OCI-LY3 (cell line): ENCODE measurements at regions not wholly inside any gene's neighbourhood (a gene's known extent, or its start where the extent isn't known, plus 50 kb on each side); places are given as distances from the start of the nearest gene placed in this dataset.
"Not testable (repeated sequence)": the region's sequence is repeated elsewhere in the genome, so short reads cannot be mapped to it uniquely, and the experiment has no call there.

ENCODE experiments used
- H2AFZ ChIP-seq: fragments of 200-600, 300-600 bp; shearing (Covaris generic); 2 replicates; pipeline ENCODE4 v1.6.0; 2014; ENCODE audit warnings: antibody characterized with exemption, low read depth, low read length
- H3K27ac ChIP-seq: fragments of 200-600, 300-600 bp; sonication (generic); 2 replicates; pipeline ENCODE4 v1.5.1; 2014; ENCODE audit warnings: mild to moderate bottlenecking, low read length, moderate library complexity, mixed read lengths
- H3K27me3 ChIP-seq: fragments of 200-600, 300-600 bp; sonication (generic); 2 replicates; pipeline ENCODE4 v1.6.1; 2014; ENCODE audit warnings: low read depth, low read length, mixed read lengths
- H3K36me3 ChIP-seq: fragments of 200-600, 300-600 bp; sonication (generic); replicated peaks from 2 replicates; pipeline ENCODE3; 2014; ENCODE audit warnings: low read depth, low read length, mixed read lengths
- H3K4me1 ChIP-seq: fragments of 300-600, 200-600 bp; sonication (generic); 2 replicates; pipeline ENCODE4 v1.6.1; 2014; ENCODE audit warnings: low read length, mixed read lengths
- H3K4me2 ChIP-seq: fragments of 200-600, 300-600 bp; sonication (generic); 2 replicates; pipeline ENCODE4 v1.6.1; 2014; ENCODE audit warnings: low read length, mixed read lengths
- H3K4me3 ChIP-seq: fragments of 300-600, 200-600 bp; sonication (generic); 2 replicates; pipeline ENCODE4 v1.5.1; 2014; ENCODE audit warnings: antibody characterized with exemption, mild to moderate bottlenecking, low read length, moderate library complexity
- H3K79me2 ChIP-seq: fragments of 300-600, 200-600 bp; shearing (Covaris generic); 2 replicates; pipeline ENCODE4 v1.6.1; 2014; ENCODE audit warnings: mild to moderate bottlenecking, low read length, mixed read lengths
- H3K9ac ChIP-seq: fragments of 300-600, 200-600 bp; shearing (Covaris generic); 2 replicates; pipeline ENCODE4 v1.6.0; 2014; ENCODE audit warnings: mild to moderate bottlenecking, low read length, moderate library complexity
- H3K9me3 ChIP-seq: fragments of 200-600, 300-600 bp; shearing (Covaris generic); 2 replicates; pipeline ENCODE4 v1.6.1; 2014; ENCODE audit warnings: low read length, mixed read lengths; ENCODE audit not compliant: insufficient read depth
- H4K20me1 ChIP-seq: fragments of 200-600, 300-600 bp; sonication (generic); 2 replicates; pipeline ENCODE4 v1.6.1; 2016; ENCODE audit warnings: low read length, mixed read lengths; ENCODE audit not compliant: insufficient read depth
- EZH2phosphoT487 ChIP-seq: fragments of 200-600 bp; shearing (Covaris generic); IDR thresholded peaks from 2 replicates; pipeline ENCODE4 v1.6.1; 2018; ENCODE audit warnings: antibody characterized with exemption, mixed run types, low read depth
- TF ChIP-seq, protein P1 (sequence below): fragments of 200-600, 300-600 bp; sonication (generic); IDR thresholded peaks from 2 replicates; pipeline ENCODE4 v1.5.1; 2014; ENCODE audit warnings: antibody characterized with exemption, low read length, low read depth

DNA sequence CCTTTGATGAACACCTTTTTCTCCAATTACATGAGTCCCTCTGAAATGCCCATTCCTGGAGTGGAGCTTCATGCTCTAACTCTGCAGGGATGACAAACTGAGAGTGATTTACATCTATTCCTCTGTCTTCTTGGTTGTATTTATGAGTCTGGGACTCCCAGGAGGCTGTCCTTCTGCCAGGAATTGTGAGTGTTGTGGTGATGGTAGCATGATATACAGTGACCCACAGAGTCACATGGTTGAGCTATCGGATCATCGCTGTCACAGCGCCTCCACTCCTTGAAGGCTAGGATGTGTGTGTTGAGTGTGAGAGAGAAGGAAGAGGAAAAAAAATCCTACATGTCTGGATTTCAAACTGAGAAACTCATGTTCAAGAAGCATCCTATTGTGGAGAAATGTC, 163.4 kb upstream of the CACNA1E start:
- peaks cover 40% of the 10 kb centered on the region for H3K27me3 ChIP-seq
- TF ChIP-seq EZH2phosphoT487: no peak
- TF ChIP-seq, protein P1, sequence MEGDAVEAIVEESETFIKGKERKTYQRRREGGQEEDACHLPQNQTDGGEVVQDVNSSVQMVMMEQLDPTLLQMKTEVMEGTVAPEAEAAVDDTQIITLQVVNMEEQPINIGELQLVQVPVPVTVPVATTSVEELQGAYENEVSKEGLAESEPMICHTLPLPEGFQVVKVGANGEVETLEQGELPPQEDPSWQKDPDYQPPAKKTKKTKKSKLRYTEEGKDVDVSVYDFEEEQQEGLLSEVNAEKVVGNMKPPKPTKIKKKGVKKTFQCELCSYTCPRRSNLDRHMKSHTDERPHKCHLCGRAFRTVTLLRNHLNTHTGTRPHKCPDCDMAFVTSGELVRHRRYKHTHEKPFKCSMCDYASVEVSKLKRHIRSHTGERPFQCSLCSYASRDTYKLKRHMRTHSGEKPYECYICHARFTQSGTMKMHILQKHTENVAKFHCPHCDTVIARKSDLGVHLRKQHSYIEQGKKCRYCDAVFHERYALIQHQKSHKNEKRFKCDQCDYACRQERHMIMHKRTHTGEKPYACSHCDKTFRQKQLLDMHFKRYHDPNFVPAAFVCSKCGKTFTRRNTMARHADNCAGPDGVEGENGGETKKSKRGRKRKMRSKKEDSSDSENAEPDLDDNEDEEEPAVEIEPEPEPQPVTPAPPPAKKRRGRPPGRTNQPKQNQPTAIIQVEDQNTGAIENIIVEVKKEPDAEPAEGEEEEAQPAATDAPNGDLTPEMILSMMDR: no peak
- H3K9ac ChIP-seq: no peak overlapping the region
- H2AFZ ChIP-seq: no peak overlapping the region
- H4K20me1 ChIP-seq: no peaks in the 10 kb centered on the region
- no peak overlapping the region for H3K4me3 ChIP-seq
- H3K27ac ChIP-seq: no peak overlapping the region
- no peak overlapping the region for H3K4me2 ChIP-seq
- H3K36me3 ChIP-seq: no peaks in the 10 kb centered on the region
- no peaks in the 10 kb centered on the region for H3K79me2 ChIP-seq
- no peaks in the 10 kb centered on the region for H3K9me3 ChIP-seq
- no peaks in the 10 kb centered on the region for H3K4me1 ChIP-seq

DNA sequence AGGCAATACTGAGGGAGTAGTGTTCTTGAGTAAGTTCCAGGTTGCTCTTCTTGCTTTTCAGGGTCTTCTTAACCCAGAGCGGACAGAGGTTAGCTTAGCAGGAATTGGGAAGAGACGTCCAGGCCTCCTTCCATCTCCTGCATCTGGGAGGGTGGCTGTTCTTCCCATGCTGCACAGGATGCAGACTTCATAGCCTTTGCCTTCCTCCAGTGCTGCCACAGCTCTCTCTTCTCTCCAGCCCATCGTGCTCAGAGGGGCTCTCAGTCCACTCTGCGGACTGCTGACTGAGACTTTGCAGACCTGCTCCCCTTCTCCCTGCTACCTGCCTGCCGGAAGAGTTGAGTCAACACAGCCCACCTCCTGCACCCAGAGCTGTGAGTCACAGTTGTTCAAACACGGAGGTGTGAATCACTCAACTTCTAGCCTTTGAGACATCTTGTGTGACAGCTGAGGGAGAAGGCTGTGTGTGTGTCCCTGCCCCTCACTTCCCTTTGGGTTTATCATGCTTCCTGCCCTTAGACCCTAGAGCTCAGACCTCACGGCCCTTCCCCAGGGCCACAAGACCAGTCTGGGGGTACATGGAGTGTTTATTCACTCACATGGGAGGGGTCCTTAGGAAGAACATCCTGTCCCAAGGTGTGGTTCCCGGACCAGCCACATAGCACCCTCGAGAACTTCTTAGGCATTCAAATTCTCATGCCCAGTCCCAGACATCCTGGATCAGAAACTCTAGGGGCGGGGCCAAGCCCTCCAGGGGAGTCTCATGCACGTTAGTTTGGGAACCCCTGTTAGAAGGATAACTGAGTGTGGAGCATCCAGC, 158.3 kb upstream of the CACNA1E start:
- no peak overlapping the region for H3K4me3 ChIP-seq
- no peak overlapping the region for H2AFZ ChIP-seq
- H3K9ac ChIP-seq: no peak overlapping the region
- TF ChIP-seq, protein P1: no peak
- TF ChIP-seq EZH2phosphoT487: no peak
- H3K4me2 ChIP-seq: no peak overlapping the region
- H3K36me3 ChIP-seq: no peaks in the 10 kb centered on the region
- H3K79me2 ChIP-seq: no peaks in the 10 kb centered on the region
- no peaks in the 10 kb centered on the region for H4K20me1 ChIP-seq
- H3K27me3 ChIP-seq: peaks cover 18% of the 10 kb centered on the region
- H3K27ac ChIP-seq: no peak overlapping the region
- no peaks in the 10 kb centered on the region for H3K9me3 ChIP-seq
- H3K4me1 ChIP-seq: no peaks in the 10 kb centered on the region

DNA sequence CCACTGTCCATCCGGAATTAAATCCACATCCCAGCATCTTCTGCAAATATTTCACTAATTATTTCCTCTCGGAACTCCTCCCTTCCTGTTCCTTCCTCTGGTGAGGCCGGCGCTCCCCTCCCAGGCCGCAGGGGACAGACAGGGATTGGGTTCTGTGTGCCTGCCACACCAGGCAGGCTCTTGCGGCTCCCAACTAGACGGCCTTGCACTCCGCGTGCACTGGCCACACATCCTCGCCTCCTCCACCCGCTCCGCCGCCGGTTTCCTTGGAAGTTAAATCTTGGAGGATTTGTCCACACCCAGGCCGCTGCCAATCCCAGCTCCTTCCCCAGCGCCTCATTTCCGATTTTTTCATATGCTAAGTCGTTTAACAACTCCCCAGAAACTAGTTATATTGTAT, 157.6 kb upstream of the CACNA1E start:
- peaks cover 15% of the 10 kb centered on the region for H3K27me3 ChIP-seq
- H3K79me2 ChIP-seq, H3K27ac ChIP-seq, H3K9ac ChIP-seq, H3K9me3 ChIP-seq, H2AFZ ChIP-seq, H3K4me1 ChIP-seq, H3K4me2 ChIP-seq, H3K36me3 ChIP-seq, H3K4me3 ChIP-seq, H4K20me1 ChIP-seq: not testable (repeated sequence)

DNA sequence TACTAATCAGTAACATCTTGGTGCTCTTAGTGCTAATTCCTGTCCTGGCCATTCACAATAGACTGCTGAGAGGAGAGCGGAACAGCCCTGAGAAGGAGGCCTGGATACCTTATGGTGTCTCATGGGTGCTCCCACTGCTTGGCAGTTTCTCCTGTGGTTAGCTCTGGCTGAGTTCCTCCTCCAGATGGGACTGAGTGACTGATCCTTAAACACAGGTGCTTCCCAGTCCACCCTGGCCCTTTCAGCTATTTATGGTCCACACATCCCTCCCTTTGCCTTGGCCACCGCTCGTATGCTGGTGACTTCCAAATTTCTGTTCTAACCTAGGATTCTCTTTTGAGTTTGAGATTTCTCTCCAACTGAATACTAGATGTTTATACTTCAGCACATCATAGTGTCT, 157.0 kb upstream of the CACNA1E start:
- H3K79me2 ChIP-seq: no peaks in the 10 kb centered on the region
- no peaks in the 10 kb centered on the region for H3K4me1 ChIP-seq
- no peak for TF ChIP-seq EZH2phosphoT487
- no peaks in the 10 kb centered on the region for H4K20me1 ChIP-seq
- H3K27me3 ChIP-seq: peaks cover 15% of the 10 kb centered on the region
- no peak overlapping the region for H3K4me3 ChIP-seq
- H3K9ac ChIP-seq: no peak overlapping the region
- H3K9me3 ChIP-seq: no peaks in the 10 kb centered on the region
- H3K36me3 ChIP-seq: no peaks in the 10 kb centered on the region
- no peak overlapping the region for H3K27ac ChIP-seq
- no peak overlapping the region for H3K4me2 ChIP-seq
- H2AFZ ChIP-seq: no peak overlapping the region

DNA sequence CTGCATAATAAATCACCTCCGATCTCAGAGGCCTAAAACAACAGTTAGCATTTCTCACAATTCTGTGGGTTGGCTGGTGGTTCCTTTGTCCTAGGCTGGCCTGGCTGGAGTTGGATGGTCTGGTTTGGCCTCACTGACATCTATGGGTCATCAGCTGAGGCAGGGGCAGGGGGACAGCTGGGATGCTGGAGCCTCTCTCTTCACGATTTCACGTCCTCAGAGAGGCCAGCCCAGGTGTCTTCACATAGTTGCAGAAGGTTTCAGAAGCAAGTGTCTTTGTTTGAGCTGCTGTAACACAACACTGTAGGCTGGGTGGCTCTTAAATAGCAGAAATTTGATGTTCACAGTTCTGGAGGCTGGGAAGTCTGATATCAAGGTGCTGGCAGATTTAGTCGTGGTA, 155.5 kb upstream of the CACNA1E start:
- Histone ChIP-seq H3K4me1 (no peaks in the 10 kb centered on the region), H4K20me1 (no peaks in the 10 kb centered on the region), H3K79me2 (no peaks in the 10 kb centered on the region), H3K27me3 (peaks cover 15% of the 10 kb centered on the region), H3K36me3 (no peaks in the 10 kb centered on the region), H3K27ac (no peak overlapping the region), H2AFZ (no peak overlapping the region), H3K9ac (no peak overlapping the region), H3K4me3 (no peak overlapping the region), H3K4me2 (no peak overlapping the region), H3K9me3 (no peaks in the 10 kb centered on the region)
- no peak for TF ChIP-seq EZH2phosphoT487
- TF ChIP-seq, protein P1: no peak
